GM23338 (cell line): ENCODE measurements at regions not wholly inside any gene's neighbourhood (a gene's known extent, or its start where the extent isn't known, plus 50 kb on each side); places are given as distances from the start of the nearest gene placed in this dataset.

Source experiments
- CREB1 ChIP-seq: fragments of 250-450 bp; sonication (Bioruptor Pico); IDR thresholded peaks from 2 replicates; pipeline ENCODE4 v1.5.0; 2020; ENCODE audit warnings: low read depth, mild to moderate bottlenecking, moderate library complexity
- CTCF ChIP-seq, 2 experiments: fragments of 200-600 bp in 1 of 2; sonication (generic) in 1 of 2; conservative IDR thresholded peaks; 2 replicates each; pipeline versions ENCODE4 v1.5.1 to v1.6.1; 2016 to 2017; ENCODE audit warnings: antibody characterized with exemption in 2 of 2, low read depth in 2 of 2, mild to moderate bottlenecking in 2 of 2, moderate library complexity in 1 of 2
- EZH2 ChIP-seq: fragments of 200-600 bp; sonication (generic); IDR thresholded peaks from one replicate; pipeline ENCODE4 v1.8.0; 2017; ENCODE audit warnings: antibody characterized with exemption, mild to moderate bottlenecking, low read depth; ENCODE audit not compliant: unreplicated experiment
- EZH2phosphoT487 ChIP-seq: fragments of 200-600 bp; sonication (generic); IDR thresholded peaks from one replicate; pipeline ENCODE4 v1.8.1; 2018; ENCODE audit warnings: antibody characterized with exemption; ENCODE audit not compliant: unreplicated experiment
- JUNB ChIP-seq: IDR thresholded peaks from one replicate; pipeline ENCODE4 v1.6.1; 2016; ENCODE audit warnings: antibody characterized with exemption; ENCODE audit not compliant: unreplicated experiment
- NANOG ChIP-seq: IDR thresholded peaks from 2 replicates; pipeline ENCODE4 v1.6.1; 2016; ENCODE audit warnings: antibody characterized with exemption, borderline replicate concordance
- POLR2AphosphoS5 ChIP-seq: IDR thresholded peaks from 2 replicates; pipeline ENCODE4 v1.6.1; 2016; ENCODE audit warnings: antibody characterized with exemption, low read depth
- STAT1 ChIP-seq: IDR thresholded peaks from one replicate; pipeline ENCODE4 v1.6.1; 2016; ENCODE audit warnings: antibody characterized with exemption; ENCODE audit not compliant: unreplicated experiment
- ZNF114 ChIP-seq: fragments of 250-450 bp; sonication (Bioruptor Pico); IDR thresholded peaks from 2 replicates; pipeline ENCODE4 v1.5.0; 2020; ENCODE audit warnings: mild to moderate bottlenecking, moderate library complexity
- ZNF331 ChIP-seq: fragments of 250-450 bp; sonication (Bioruptor Pico); IDR thresholded peaks from 2 replicates; pipeline ENCODE4 v1.5.0; 2020; ENCODE audit warnings: low read depth, mild to moderate bottlenecking, moderate library complexity
- ZNF462 ChIP-seq: fragments of 250-450 bp; sonication (Bioruptor Pico); IDR thresholded peaks from 2 replicates; pipeline ENCODE4 v1.5.0; 2020; ENCODE audit warnings: mild to moderate bottlenecking, moderate library complexity
- TF ChIP-seq, protein P1 (sequence below): IDR thresholded peaks from one replicate; pipeline ENCODE4 v1.6.1; 2018; ENCODE audit warnings: antibody characterized with exemption; ENCODE audit not compliant: unreplicated experiment

- TF ChIP-seq CTCF (conservative IDR thresholded peaks at IDR 0.05; ENCODE audit: low read depth in 2 of 2) (no peak), CREB1 (CRISPR knock-in tag) (no peak), POLR2AphosphoS5 (no peak), EZH2 (no peak), NANOG (no peak), STAT1 (no peak), EZH2phosphoT487 (no peak), ZNF462 (no peak), ZNF331 (CRISPR knock-in tag) (no peak), ZNF114 (CRISPR knock-in tag) (no peak), JUNB (no peak)
- TF ChIP-seq, protein P1, sequence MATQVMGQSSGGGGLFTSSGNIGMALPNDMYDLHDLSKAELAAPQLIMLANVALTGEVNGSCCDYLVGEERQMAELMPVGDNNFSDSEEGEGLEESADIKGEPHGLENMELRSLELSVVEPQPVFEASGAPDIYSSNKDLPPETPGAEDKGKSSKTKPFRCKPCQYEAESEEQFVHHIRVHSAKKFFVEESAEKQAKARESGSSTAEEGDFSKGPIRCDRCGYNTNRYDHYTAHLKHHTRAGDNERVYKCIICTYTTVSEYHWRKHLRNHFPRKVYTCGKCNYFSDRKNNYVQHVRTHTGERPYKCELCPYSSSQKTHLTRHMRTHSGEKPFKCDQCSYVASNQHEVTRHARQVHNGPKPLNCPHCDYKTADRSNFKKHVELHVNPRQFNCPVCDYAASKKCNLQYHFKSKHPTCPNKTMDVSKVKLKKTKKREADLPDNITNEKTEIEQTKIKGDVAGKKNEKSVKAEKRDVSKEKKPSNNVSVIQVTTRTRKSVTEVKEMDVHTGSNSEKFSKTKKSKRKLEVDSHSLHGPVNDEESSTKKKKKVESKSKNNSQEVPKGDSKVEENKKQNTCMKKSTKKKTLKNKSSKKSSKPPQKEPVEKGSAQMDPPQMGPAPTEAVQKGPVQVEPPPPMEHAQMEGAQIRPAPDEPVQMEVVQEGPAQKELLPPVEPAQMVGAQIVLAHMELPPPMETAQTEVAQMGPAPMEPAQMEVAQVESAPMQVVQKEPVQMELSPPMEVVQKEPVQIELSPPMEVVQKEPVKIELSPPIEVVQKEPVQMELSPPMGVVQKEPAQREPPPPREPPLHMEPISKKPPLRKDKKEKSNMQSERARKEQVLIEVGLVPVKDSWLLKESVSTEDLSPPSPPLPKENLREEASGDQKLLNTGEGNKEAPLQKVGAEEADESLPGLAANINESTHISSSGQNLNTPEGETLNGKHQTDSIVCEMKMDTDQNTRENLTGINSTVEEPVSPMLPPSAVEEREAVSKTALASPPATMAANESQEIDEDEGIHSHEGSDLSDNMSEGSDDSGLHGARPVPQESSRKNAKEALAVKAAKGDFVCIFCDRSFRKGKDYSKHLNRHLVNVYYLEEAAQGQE: no peak
Measured at GRCh38 chr17:34122515-34122914, 132.6 kb upstream of the CCL2 start.
